ENCODE measurements at regions not wholly inside any gene's neighbourhood (a gene's known extent, or its start where the extent isn't known, plus 50 kb on each side); places are given as distances from the start of the nearest gene placed in this dataset.
"Not testable (repeated sequence)": the region's sequence is repeated elsewhere in the genome, so short reads cannot be mapped to it uniquely, and the experiment has no call there.

- no peak overlapping the region for H3K4me3 ChIP-seq (ENCODE audit: low read depth, low read length)
- DNase-seq (ENCODE audit: low read depth): no peak
- TF ChIP-seq CTCF (IDR thresholded peaks at IDR 0.05; ENCODE audit: insufficient read depth, low read depth, low read length): no peak
Observed at GRCh38 chr4:9592010-9592409, 147.8 kb downstream of the DEFB131A start.

- no peak for TF ChIP-seq CTCF (IDR thresholded peaks at IDR 0.05; ENCODE audit: insufficient read depth, low read depth, low read length)
- DNase-seq (ENCODE audit: low read depth): no peak
Observed at GRCh38 chr4:9594948-9595347, 150.7 kb downstream of the DEFB131A start.

GRCh38 chr4:9595531-9595930, 151.3 kb downstream of the DEFB131A start:
- not testable (repeated sequence) for H3K4me3 ChIP-seq (ENCODE audit: low read depth, low read length); DNase-seq (ENCODE audit: low read depth)

More at GRCh38 chr4:9594948-9595347, 150.7 kb downstream of the DEFB131A start:
- H3K4me3 ChIP-seq (ENCODE audit: low read depth, low read length): no peak overlapping the region

- H3K4me3 ChIP-seq (ENCODE audit: low read depth, low read length): no peak overlapping the region
- no peak for DNase-seq (ENCODE audit: low read depth)
- TF ChIP-seq CTCF (IDR thresholded peaks at IDR 0.05; ENCODE audit: insufficient read depth, low read depth, low read length): no peak
Observed at GRCh38 chr4:9599266-9599665, 155.1 kb downstream of the DEFB131A start.

- TF ChIP-seq CTCF (IDR thresholded peaks at IDR 0.05; ENCODE audit: insufficient read depth, low read depth, low read length): no peak
- no peak overlapping the region for H3K4me3 ChIP-seq (ENCODE audit: low read depth, low read length)
- no peak for DNase-seq (ENCODE audit: low read depth)
Observed at GRCh38 chr4:9600246-9600645, 156.0 kb downstream of the DEFB131A start.

GRCh38 chr4:9602389-9602914, 158.2 kb downstream of the DEFB131A start:
- no peak overlapping the region for H3K4me3 ChIP-seq (ENCODE audit: low read depth, low read length)
- no peak for DNase-seq (ENCODE audit: low read depth)
- no peak for TF ChIP-seq CTCF (IDR thresholded peaks at IDR 0.05; ENCODE audit: insufficient read depth, low read depth, low read length)

GRCh38 chr4:9604031-9604892, 160.0 kb downstream of the DEFB131A start:
- DNase-seq (ENCODE audit: low read depth): peak; percentile 6
- not testable (repeated sequence) for H3K4me3 ChIP-seq (ENCODE audit: low read depth, low read length)

- not testable (repeated sequence) for H3K4me3 ChIP-seq (ENCODE audit: low read depth, low read length); DNase-seq (ENCODE audit: low read depth)
Observed at GRCh38 chr4:9604893-9605190, 160.6 kb downstream of the DEFB131A start.

Measured in fibroblast of villous mesenchyme (primary cell).